Brain microvascular endothelial cell (primary cell): ENCODE measurements at regions not wholly inside any gene's neighbourhood (a gene's known extent, or its start where the extent isn't known, plus 50 kb on each side); places are given as distances from the start of the nearest gene placed in this dataset.

ENCODE experiments used
- DNase-seq: peaks from one replicate; pipeline ENCODE4 v3.0.0-alpha.2; 2020
- H3K27ac ChIP-seq: fragments of 250-450 bp; sonication (Bioruptor Pico); 2 replicates; pipeline ENCODE4 v1.5.1; 2020; ENCODE audit warnings: mild to moderate bottlenecking, moderate library complexity
- H3K27me3 ChIP-seq: fragments of 250-450 bp; sonication (Bioruptor Pico); replicated peaks from 2 replicates; pipeline ENCODE4 v1.5.1; 2020; ENCODE audit warnings: mild to moderate bottlenecking
- H3K36me3 ChIP-seq: fragments of 250-450 bp; sonication (Bioruptor Pico); replicated peaks from 2 replicates; pipeline ENCODE4 v1.5.1; 2020; ENCODE audit warnings: mild to moderate bottlenecking
- H3K4me3 ChIP-seq: 2 replicates; pipeline ENCODE4 v1.5.1; 2011; ENCODE audit warnings: low read depth, mild to moderate bottlenecking, control low read depth, low read length, moderate library complexity
- in situ Hi-C: cut with HindIII; loops from 2 replicates; pipeline ENCODE4 v1.10.0; 2017; ENCODE audit warnings: low sequenced_read_pairs, low pct_ligation_motif_present
- TF ChIP-seq, protein P1 (sequence below): IDR thresholded peaks from 2 replicates; pipeline ENCODE4 v1.5.1; 2011; ENCODE audit warnings: low read depth, mild to moderate bottlenecking, moderate library complexity, low read length, control low read depth, inconsistent platforms; ENCODE audit errors: missing control alignments

GRCh38 chr2:83378921-83379320 is 1080.2 kb downstream of the SUCLG1 start:
- H3K27ac ChIP-seq = no peak overlapping the region
- TF ChIP-seq, protein P1, sequence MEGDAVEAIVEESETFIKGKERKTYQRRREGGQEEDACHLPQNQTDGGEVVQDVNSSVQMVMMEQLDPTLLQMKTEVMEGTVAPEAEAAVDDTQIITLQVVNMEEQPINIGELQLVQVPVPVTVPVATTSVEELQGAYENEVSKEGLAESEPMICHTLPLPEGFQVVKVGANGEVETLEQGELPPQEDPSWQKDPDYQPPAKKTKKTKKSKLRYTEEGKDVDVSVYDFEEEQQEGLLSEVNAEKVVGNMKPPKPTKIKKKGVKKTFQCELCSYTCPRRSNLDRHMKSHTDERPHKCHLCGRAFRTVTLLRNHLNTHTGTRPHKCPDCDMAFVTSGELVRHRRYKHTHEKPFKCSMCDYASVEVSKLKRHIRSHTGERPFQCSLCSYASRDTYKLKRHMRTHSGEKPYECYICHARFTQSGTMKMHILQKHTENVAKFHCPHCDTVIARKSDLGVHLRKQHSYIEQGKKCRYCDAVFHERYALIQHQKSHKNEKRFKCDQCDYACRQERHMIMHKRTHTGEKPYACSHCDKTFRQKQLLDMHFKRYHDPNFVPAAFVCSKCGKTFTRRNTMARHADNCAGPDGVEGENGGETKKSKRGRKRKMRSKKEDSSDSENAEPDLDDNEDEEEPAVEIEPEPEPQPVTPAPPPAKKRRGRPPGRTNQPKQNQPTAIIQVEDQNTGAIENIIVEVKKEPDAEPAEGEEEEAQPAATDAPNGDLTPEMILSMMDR = no peak
- no peaks in the 10 kb centered on the region for H3K27me3 ChIP-seq
- no peak for DNase-seq
- H3K4me3 ChIP-seq = no peak overlapping the region
- no peaks in the 10 kb centered on the region for H3K36me3 ChIP-seq
- in situ Hi-C loops = no loop called here

DNA sequence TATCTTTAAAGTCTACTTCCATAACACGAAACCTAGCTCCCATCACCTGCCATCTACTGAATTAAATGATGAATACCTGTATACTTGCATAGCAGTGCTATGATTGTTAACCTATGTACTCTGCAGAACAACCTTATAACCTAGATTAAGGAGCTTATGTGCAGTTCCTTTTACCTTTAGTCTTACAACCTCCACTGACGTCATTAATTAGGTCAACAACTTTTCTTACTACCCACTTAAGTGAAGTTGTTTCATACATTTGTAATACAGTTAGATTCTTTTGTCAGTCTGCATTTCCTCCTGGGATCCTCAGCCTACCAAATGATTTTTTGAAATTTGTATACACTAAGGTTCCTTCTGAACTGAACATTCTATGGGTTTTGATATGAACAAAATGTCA is 1082.3 kb downstream of the SUCLG1 start:
- no peaks in the 10 kb centered on the region for H3K27me3 ChIP-seq
- in situ Hi-C loops = no loop called here
- H3K36me3 ChIP-seq = no peaks in the 10 kb centered on the region
- no peak overlapping the region for H3K4me3 ChIP-seq
- DNase-seq = no peak
- TF ChIP-seq, protein P1 = no peak
- H3K27ac ChIP-seq = no peak overlapping the region

GRCh38 chr2:83370419-83370762 is 1088.7 kb downstream of the SUCLG1 start:
- Histone ChIP-seq H3K27me3 (no peaks in the 10 kb centered on the region), H3K27ac (no peak overlapping the region), H3K36me3 (no peaks in the 10 kb centered on the region), H3K4me3 (no peak overlapping the region)
- TF ChIP-seq, protein P1 = no peak
- in situ Hi-C loops = no loop called here
- no peak for DNase-seq

GRCh38 chr2:83369601-83370418 is 1089.3 kb downstream of the SUCLG1 start:
- Histone ChIP-seq H3K36me3 (no peaks in the 10 kb centered on the region), H3K27me3 (no peaks in the 10 kb centered on the region), H3K27ac (no peak overlapping the region), H3K4me3 (no peak overlapping the region)
- in situ Hi-C loops = no loop called here
- peak; percentile 1 for DNase-seq
- TF ChIP-seq, protein P1 = no peak

DNA sequence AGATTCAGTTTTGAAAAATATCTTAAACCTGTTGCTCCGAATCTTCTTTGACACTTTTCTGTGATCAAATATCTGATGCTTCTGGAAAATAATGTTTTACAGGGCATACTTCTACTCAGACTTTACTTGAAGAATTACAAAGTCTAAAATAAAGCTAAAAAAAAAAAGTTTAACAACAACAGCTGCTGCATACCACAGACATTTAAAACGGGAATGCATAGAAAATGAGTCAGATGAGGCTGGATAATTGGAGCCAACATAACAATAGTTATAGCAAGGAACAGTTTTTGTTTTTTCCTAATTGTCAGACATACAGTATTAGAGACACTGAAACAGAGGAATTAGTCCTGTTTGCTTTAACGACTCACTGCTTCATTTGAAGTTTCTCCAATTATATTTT is 1090.2 kb downstream of the SUCLG1 start:
- no peaks in the 10 kb centered on the region for H3K36me3 ChIP-seq
- no peak overlapping the region for H3K4me3 ChIP-seq
- no peak overlapping the region for H3K27ac ChIP-seq
- TF ChIP-seq, protein P1 = no peak
- no peaks in the 10 kb centered on the region for H3K27me3 ChIP-seq
- in situ Hi-C loops = no loop called here
- peak; percentile 1 for DNase-seq

DNA sequence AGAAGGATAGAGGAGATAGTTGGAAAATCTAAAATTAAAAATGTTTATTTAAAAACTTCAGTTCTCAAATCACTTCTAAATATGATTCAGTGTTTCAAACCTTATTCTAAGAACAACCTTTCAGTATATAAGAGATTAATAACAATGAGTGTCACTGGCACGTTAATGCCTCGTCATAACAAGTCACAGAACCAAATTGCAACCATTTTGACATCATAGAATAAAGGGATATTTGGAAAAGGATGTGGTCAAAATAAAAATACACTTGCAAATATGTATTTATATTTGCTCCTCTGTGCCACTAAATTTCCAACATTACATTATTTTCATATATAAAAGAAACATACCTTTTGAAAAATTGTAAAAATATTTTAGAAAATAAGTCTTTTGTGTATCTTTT is 1090.6 kb downstream of the SUCLG1 start:
- H3K4me3 ChIP-seq = no peak overlapping the region
- no peak overlapping the region for H3K27ac ChIP-seq
- no peak for DNase-seq
- no peaks in the 10 kb centered on the region for H3K27me3 ChIP-seq
- in situ Hi-C loops = no loop called here
- TF ChIP-seq, protein P1 = no peak
- H3K36me3 ChIP-seq = no peaks in the 10 kb centered on the region
